H1 (cell line): ENCODE measurements at regions not wholly inside any gene's neighbourhood (a gene's known extent, or its start where the extent isn't known, plus 50 kb on each side); places are given as distances from the start of the nearest gene placed in this dataset.

Source experiments
- CTCF ChIA-PET: fragments of 300-600 bp; sonication (Branson Sonifier 250); formaldehyde crosslinking; loops from one replicate; lab custom pipeline; 2021; ENCODE audit not compliant: partially characterized antibody; lab: Charles Lee
- POLR2A ChIA-PET: fragments of 300-600 bp; sonication (Branson Sonifier 250); formaldehyde crosslinking; loops from one replicate; lab custom pipeline; 2021; ENCODE audit warnings: inconsistent platforms; ENCODE audit not compliant: partially characterized antibody; lab: Charles Lee
- DNase-seq, 2 experiments: peaks; one replicate each; pipeline versions ENCODE4 v3.0.0 to v3.0.0-alpha.2; 2010 to 2022; ENCODE audit warnings: low spot score in 2 of 2, low read depth in 1 of 2, mixed read lengths in 1 of 2
- FAIRE-seq: peaks from 2 replicates; lab custom pipeline; 2011; peaks lifted over from hg19 to GRCh38; lab: Jason Lieb, UNC
- H2AFZ ChIP-seq: 2 replicates; pipeline ENCODE4 v1.8.1; 2012; ENCODE audit warnings: low read length, inconsistent platforms
- H2AK5ac ChIP-seq: 2 replicates; pipeline ENCODE4 v1.6.1; 2013; ENCODE audit warnings: low read depth, low read length
- H2BK120ac ChIP-seq: replicated peaks from 2 replicates; pipeline ENCODE3; 2013; ENCODE audit warnings: low read depth, low read length, inconsistent platforms
- H2BK12ac ChIP-seq: 2 replicates; pipeline ENCODE4 v1.6.1; 2013; ENCODE audit warnings: low read depth, low read length
- H2BK15ac ChIP-seq: 2 replicates; pipeline ENCODE4 v1.6.1; 2013; ENCODE audit warnings: low read length
- H2BK20ac ChIP-seq: 2 replicates; pipeline ENCODE4 v1.6.1; 2013; ENCODE audit warnings: low read length
- H2BK5ac ChIP-seq: 2 replicates; pipeline ENCODE4 v1.6.1; 2013; ENCODE audit warnings: low read depth, low read length
- H3K14ac ChIP-seq: 2 replicates; pipeline ENCODE4 v1.6.1; 2013; ENCODE audit warnings: inconsistent platforms; ENCODE audit not compliant: insufficient read length
- H3K18ac ChIP-seq: 2 replicates; pipeline ENCODE4 v1.6.1; 2013; ENCODE audit warnings: low read length; ENCODE audit errors: extremely low read depth
- H3K23ac ChIP-seq: 2 replicates; pipeline ENCODE4 v1.6.1; 2013; ENCODE audit warnings: inconsistent platforms; ENCODE audit not compliant: insufficient read length
- H3K23me2 ChIP-seq: 2 replicates; pipeline ENCODE4 v1.6.1; 2013; ENCODE audit warnings: low read depth, low read length
- H3K27ac ChIP-seq: 2 replicates; pipeline ENCODE4 v1.6.1; 2011; ENCODE audit warnings: low read depth, low read length, inconsistent platforms
- H3K27me3 ChIP-seq, 4 experiments: replicated peaks in 1 of 4; 1 replicate in 1 of 4; 2 replicates in 3 of 4; pipeline versions ENCODE4 v1.6.1 to v1.8.1; 2011 to 2013; ENCODE audit warnings: low read length in 3 of 4, mild to moderate bottlenecking in 3 of 4, inconsistent platforms in 2 of 4, mixed read lengths in 2 of 4, moderate library complexity in 1 of 4; ENCODE audit not compliant: control insufficient read depth in 3 of 4, insufficient read depth in 3 of 4; ENCODE audit errors: extremely low read depth in 1 of 4
- H3K36me3 ChIP-seq, 4 experiments: 2 replicates each; pipeline versions ENCODE4 v1.6.1 to v1.8.1; 2011 to 2013; ENCODE audit warnings: mild to moderate bottlenecking in 4 of 4, low read length in 3 of 4, moderate library complexity in 2 of 4, control low read depth in 1 of 4, inconsistent platforms in 1 of 4; ENCODE audit not compliant: insufficient read depth in 4 of 4, control insufficient read depth in 2 of 4
- H3K4ac ChIP-seq: replicated peaks from 2 replicates; pipeline ENCODE3; 2013; ENCODE audit warnings: low read length, low read depth, mixed read lengths, inconsistent platforms; ENCODE audit not compliant: insufficient read length
- H3K4me1 ChIP-seq, 4 experiments: replicated peaks in 1 of 4; 1 replicate in 1 of 4; 2 replicates in 3 of 4; pipeline versions ENCODE4 v1.6.1 to v1.8.1; 2011 to 2013; ENCODE audit warnings: low read length in 3 of 4, inconsistent platforms in 2 of 4, mixed read lengths in 1 of 4; ENCODE audit not compliant: insufficient read depth in 4 of 4, control insufficient read depth in 3 of 4
- H3K4me2 ChIP-seq, 2 experiments: 2 replicates each; pipeline versions ENCODE4 v1.6.1 to v1.8.1; 2011 to 2013; ENCODE audit warnings: low read depth in 2 of 2, low read length in 2 of 2, control low read depth in 1 of 2, inconsistent platforms in 1 of 2, mild to moderate bottlenecking in 1 of 2; ENCODE audit not compliant: insufficient read depth in 1 of 2
- H3K4me3 ChIP-seq, 4 experiments: fragments of 200-600, 300-600 bp in 1 of 4; sonication (generic), shearing (Covaris generic), sonication (Bioruptor Twin) in 1 of 4; 2 replicates each; pipeline versions ENCODE4 v1.5.1 to v1.8.1; 2011 to 2016; ENCODE audit warnings: low read length in 4 of 4, low read depth in 3 of 4, control low read depth in 2 of 4, inconsistent platforms in 2 of 4, mild to moderate bottlenecking in 2 of 4, mixed read lengths in 1 of 4, moderate library complexity in 1 of 4; ENCODE audit not compliant: insufficient read depth in 2 of 4; ENCODE audit errors: extremely low read depth in 1 of 4
- H3K56ac ChIP-seq: replicated peaks from 2 replicates; pipeline ENCODE3; 2013; ENCODE audit warnings: low read depth, mild to moderate bottlenecking, mixed read lengths, low read length, inconsistent platforms; ENCODE audit not compliant: insufficient read length
- H3K79me1 ChIP-seq: 2 replicates; pipeline ENCODE4 v1.6.1; 2013; ENCODE audit warnings: low read depth, low read length, control low read depth
- H3K79me2 ChIP-seq, 2 experiments: 2 replicates each; pipeline versions ENCODE4 v1.6.1 to v1.8.1; 2012 to 2013; ENCODE audit warnings: low read length in 2 of 2, mild to moderate bottlenecking in 2 of 2, inconsistent platforms in 1 of 2; ENCODE audit not compliant: insufficient read depth in 2 of 2, control insufficient read depth in 1 of 2
- H3K9ac ChIP-seq, 4 experiments: replicated peaks in 1 of 4; 1 replicate in 1 of 4; 2 replicates in 3 of 4; pipeline versions ENCODE4 v1.6.1 to v1.8.1; 2011 to 2013; ENCODE audit warnings: low read depth in 3 of 4, low read length in 3 of 4, control low read depth in 2 of 4, mild to moderate bottlenecking in 2 of 4, moderate library complexity in 2 of 4, inconsistent platforms in 1 of 4; ENCODE audit errors: extremely low read depth in 1 of 4
- H3K9me3 ChIP-seq, 2 experiments: 2 replicates each; pipeline versions ENCODE4 v1.6.1 to v1.8.1; 2012 to 2013; ENCODE audit warnings: mild to moderate bottlenecking in 2 of 2, moderate library complexity in 2 of 2, control low read depth in 1 of 2, inconsistent platforms in 1 of 2, low read depth in 1 of 2, low read length in 1 of 2, mixed read lengths in 1 of 2; ENCODE audit not compliant: insufficient read depth in 2 of 2
- H4K20me1 ChIP-seq, 2 experiments: replicated peaks in 1 of 2; 2 replicates each; pipeline versions ENCODE3 to v1.8.1; 2011 to 2013; ENCODE audit warnings: inconsistent platforms in 2 of 2, low read length in 2 of 2, mild to moderate bottlenecking in 1 of 2; ENCODE audit not compliant: insufficient read depth in 2 of 2, control insufficient read depth in 1 of 2
- H4K5ac ChIP-seq: 2 replicates; pipeline ENCODE4 v1.6.1; 2013; ENCODE audit warnings: low read length, low read depth, mixed read lengths, inconsistent platforms; ENCODE audit not compliant: insufficient read length
- H4K8ac ChIP-seq: 2 replicates; pipeline ENCODE4 v1.8.0; 2013; ENCODE audit warnings: mild to moderate bottlenecking, moderate library complexity, low read length, inconsistent platforms; ENCODE audit not compliant: insufficient read depth; ENCODE audit errors: extremely low read depth
- H4K91ac ChIP-seq: replicated peaks from 2 replicates; pipeline ENCODE3; 2013; ENCODE audit warnings: low read length, mixed read lengths, inconsistent platforms; ENCODE audit not compliant: insufficient read length
- BACH1 ChIP-seq: IDR thresholded peaks from 2 replicates; pipeline ENCODE4 v1.6.1; 2012; ENCODE audit warnings: low read length, improper control_type of control experiment
- CHD2 ChIP-seq: IDR thresholded peaks from 2 replicates; pipeline ENCODE4 v1.6.1; 2012; ENCODE audit warnings: low read length, improper control_type of control experiment
- HDAC6 ChIP-seq: IDR thresholded peaks from one replicate; pipeline ENCODE4 v1.7.1; 2012; ENCODE audit warnings: low read depth, mild to moderate bottlenecking, inconsistent platforms, low read length, moderate library complexity
- JUN ChIP-seq: IDR thresholded peaks from 2 replicates; pipeline ENCODE4 v1.6.1; 2011; ENCODE audit warnings: low read depth, mild to moderate bottlenecking, improper control_type of control experiment, low read length
- JUND ChIP-seq: IDR thresholded peaks from 2 replicates; pipeline ENCODE4 v1.6.1; 2011; ENCODE audit warnings: mild to moderate bottlenecking, improper control_type of control experiment, low read length
- KDM4A ChIP-seq: IDR thresholded peaks from one replicate; pipeline ENCODE4 v1.7.1; 2012; ENCODE audit warnings: low read depth, mild to moderate bottlenecking, moderate library complexity, low read length, inconsistent platforms; ENCODE audit not compliant: severe bottlenecking
- PHF8 ChIP-seq: fragments of 200-600 bp; sonication (generic); conservative IDR thresholded peaks from 2 replicates; pipeline ENCODE4 v1.7.1; 2012; ENCODE audit warnings: low read depth, mild to moderate bottlenecking, inconsistent platforms, low read length, moderate library complexity
- POLR2AphosphoS5 ChIP-seq: IDR thresholded peaks from 2 replicates; pipeline ENCODE4 v1.6.1; 2011; ENCODE audit warnings: low read depth, low read length
- RFX5 ChIP-seq: IDR thresholded peaks from 2 replicates; pipeline ENCODE4 v1.6.1; 2011; ENCODE audit warnings: low read depth, low read length, improper control_type of control experiment, borderline replicate concordance
- SP1 ChIP-seq: IDR thresholded peaks from 2 replicates; pipeline ENCODE4 v1.6.1; 2011; ENCODE audit warnings: low read depth, low read length
- TAF1 ChIP-seq: IDR thresholded peaks from 2 replicates; pipeline ENCODE4 v1.6.1; 2011; ENCODE audit warnings: mild to moderate bottlenecking, low read depth, low read length
- WGBS, 2 experiments: shearing (Covaris generic) in 1 of 2; methylation state at CpG; one replicate each; pipeline versions ENCODE4 v1.1.6 to v1.1.7; 2013 to 2015; ENCODE audit warnings: low lambda C conversion rate in 2 of 2, mixed read lengths in 2 of 2, inconsistent platforms in 1 of 2, low coverage in 1 of 2, missing lambda C conversion rate in 1 of 2; ENCODE audit not compliant: insufficient replicate concordance in 2 of 2, insufficient coverage in 1 of 2, insufficient read length in 1 of 2; ENCODE audit errors: extremely low coverage in 1 of 2, missing lambda C conversion rate in 1 of 2; 5-methylcytosine and 5-hydroxymethylcytosine counted together

DNA sequence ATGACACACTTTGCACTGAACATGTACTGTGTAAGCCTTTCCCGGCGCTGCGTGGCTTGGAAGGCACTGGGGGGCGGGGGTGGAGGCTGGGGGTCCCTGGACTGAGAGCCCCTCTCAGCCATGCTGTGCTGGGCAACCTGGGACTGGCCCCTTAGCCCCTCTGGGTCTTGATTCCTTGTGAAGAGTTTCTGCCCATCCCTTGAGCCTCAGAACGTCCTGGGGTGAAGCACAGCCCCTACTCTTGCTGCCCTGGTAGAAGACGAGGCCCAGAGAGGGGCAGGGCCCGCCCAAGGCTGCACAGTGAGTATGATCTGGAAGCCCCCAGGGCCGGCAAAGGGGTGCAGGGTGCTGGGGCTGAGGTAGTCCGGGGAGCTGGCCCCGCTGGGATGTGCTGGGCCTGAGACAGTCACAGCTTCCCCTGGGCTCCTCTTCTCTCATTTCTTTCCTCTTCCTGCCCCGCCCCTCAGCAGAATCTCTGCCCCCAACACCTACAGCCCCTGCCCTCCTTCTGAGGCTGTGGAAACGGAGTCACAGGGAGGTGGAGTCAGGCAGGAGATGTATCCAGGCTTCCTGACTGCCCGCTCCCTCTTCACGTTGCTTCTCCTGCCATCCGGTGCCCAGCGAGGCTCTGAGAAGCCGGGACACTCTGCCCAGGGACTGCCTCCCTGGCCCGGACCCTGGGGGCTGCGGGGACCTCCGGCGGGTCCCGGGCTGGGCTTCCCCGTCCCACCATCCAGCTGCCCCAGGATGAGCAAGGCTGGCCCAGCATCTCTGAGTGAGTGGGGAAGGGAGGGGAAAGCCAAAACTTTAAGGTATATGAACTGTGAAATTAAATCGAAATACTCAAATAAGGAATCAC, 60.5 kb downstream of the UNCX start:
- H2BK20ac ChIP-seq = no peak overlapping the region
- no peak overlapping the region for H2BK120ac ChIP-seq
- TF ChIP-seq JUN (no peak), KDM4A (no peak), CHD2 (no peak), JUND (no peak), POLR2AphosphoS5 (no peak), PHF8 (no peak), SP1 (no peak), TAF1 (no peak), RFX5 (no peak), HDAC6 (no peak), BACH1 (no peak)
- H2BK12ac ChIP-seq = 0 out of 2 replicates have a peak overlapping the region, but pooled peaks have one; percentile 9
- FAIRE-seq (no peak), DNase-seq (peak in 1 of 2 experiments; percentile 51)
- H2BK15ac ChIP-seq = no peak overlapping the region; the same call in 1 of the 2 replicates
- POLR2A ChIA-PET = interaction anchor here (1.5 kb wide), 1 partner anchor 30 kb away, joined by 3 read pairs; no protein-coding TSS in a partner anchor
- no peak overlapping the region for H3K9ac ChIP-seq
- no peaks in the 10 kb centered on the region for H4K20me1 ChIP-seq
- H3K4me1 ChIP-seq = peaks cover 0 to 6% (median 0%) of the 10 kb centered on the region in 4 experiments; a peak in 2 of 7 replicates
- peaks cover 10% of the 10 kb centered on the region; the same call in 1 of the 2 replicates for H3K23me2 ChIP-seq
- H3K79me1 ChIP-seq = no peaks in the 10 kb centered on the region
- H3K14ac ChIP-seq = no peak overlapping the region
- no peak overlapping the region for H3K56ac ChIP-seq
- H3K36me3 ChIP-seq = no peaks in the 10 kb centered on the region
- no peak overlapping the region for H3K18ac ChIP-seq
- no peak overlapping the region for H2BK5ac ChIP-seq
- 83% methylated on average over 23 of the region's 24 CpGs; no CpG with 5 or more reads in 1 of the 2 experiments for WGBS, 2 experiments
- no peak overlapping the region for H4K5ac ChIP-seq
- H2AFZ ChIP-seq = no peak overlapping the region
- CTCF ChIA-PET = interaction anchor here (0.9 to 1.2 kb wide), 2 partner anchors 42 to 57 kb away, joined by 3 to 4 read pairs; no protein-coding TSS in a partner anchor
- no peak overlapping the region for H4K91ac ChIP-seq
- H3K23ac ChIP-seq = no peak overlapping the region
- no peak overlapping the region; the same call in 1 of the 2 replicates for H4K8ac ChIP-seq
- peaks cover 0 to 28% (median 21%) of the 10 kb centered on the region in 4 experiments; a peak in 6 of 7 replicates for H3K27me3 ChIP-seq
- H3K27ac ChIP-seq = no peak overlapping the region
- H3K79me2 ChIP-seq = no peaks in the 10 kb centered on the region
- no peak overlapping the region for H3K4me3 ChIP-seq
- no peak overlapping the region for H2AK5ac ChIP-seq
- H3K4ac ChIP-seq = no peak overlapping the region
- no peak overlapping the region for H3K4me2 ChIP-seq
- no peaks in the 10 kb centered on the region for H3K9me3 ChIP-seq
